ENCODE measurements at regions not wholly inside any gene's neighbourhood (a gene's known extent, or its start where the extent isn't known, plus 50 kb on each side); places are given as distances from the start of the nearest gene placed in this dataset.

- no peak overlapping the region for H3K4me3 Mint-ChIP-seq
- no peak for TF ChIP-seq CTCF (conservative IDR thresholded peaks at IDR 0.05)
- Histone ChIP-seq H3K27ac (ENCODE audit: low read depth, low read length) (no peak overlapping the region), H3K9me3 (ENCODE audit: control insufficient read depth, low read length) (no peaks in the 10 kb centered on the region), H3K36me3 (ENCODE audit: control insufficient read depth, insufficient read depth, low read length) (no peaks in the 10 kb centered on the region), H3K4me1 (ENCODE audit: control insufficient read depth, insufficient read depth, low read length) (no peaks in the 10 kb centered on the region), H3K4me3 (ENCODE audit: low read length) (no peak overlapping the region), H3K27me3 (ENCODE audit: control insufficient read depth, insufficient read depth, low read length, poor library complexity, severe bottlenecking) (no peaks in the 10 kb centered on the region), H3K9ac (ENCODE audit: extremely low read depth, low read length, poor library complexity, severe bottlenecking) (no peak overlapping the region)
- no peak for DNase-seq
- no peak overlapping the region for H3K27ac Mint-ChIP-seq
- no peaks in the 10 kb centered on the region for H3K27me3 Mint-ChIP-seq (ENCODE audit: insufficient read depth)
- no peaks in the 10 kb centered on the region for H3K4me1 Mint-ChIP-seq
- no peaks in the 10 kb centered on the region for H3K9me3 Mint-ChIP-seq
- no peaks in the 10 kb centered on the region for H3K36me3 Mint-ChIP-seq (ENCODE audit: low read depth)
Measured at GRCh38 chr14:41482861-41483260, 123.8 kb upstream of the LRFN5 start.

GRCh38 chr14:41476526-41476925 lies 130.2 kb upstream of the LRFN5 start:
- H3K9ac ChIP-seq (ENCODE audit: extremely low read depth, low read length, poor library complexity, severe bottlenecking), result no peak overlapping the region
- H3K27me3 Mint-ChIP-seq (ENCODE audit: insufficient read depth), result no peaks in the 10 kb centered on the region
- no peaks in the 10 kb centered on the region for H3K9me3 ChIP-seq (ENCODE audit: control insufficient read depth, low read length)
- H3K9me3 Mint-ChIP-seq, result no peaks in the 10 kb centered on the region
- 82 to 86% methylated on average over 1 of the region's 1 CpG for WGBS, 2 experiments (ENCODE audit: insufficient coverage in 1 of 2, insufficient read length in 1 of 2)
- H3K4me1 ChIP-seq (ENCODE audit: control insufficient read depth, insufficient read depth, low read length), result no peaks in the 10 kb centered on the region
- no peak overlapping the region for H3K4me3 Mint-ChIP-seq
- no peaks in the 10 kb centered on the region for H3K27me3 ChIP-seq (ENCODE audit: control insufficient read depth, insufficient read depth, low read length, poor library complexity, severe bottlenecking)
- H3K4me3 ChIP-seq (ENCODE audit: low read length), result no peak overlapping the region
- peaks cover 7% of the 10 kb centered on the region for H3K4me1 Mint-ChIP-seq
- DNase-seq, result no peak
- no peak overlapping the region for H3K27ac ChIP-seq (ENCODE audit: low read depth, low read length)
- no peaks in the 10 kb centered on the region for H3K36me3 ChIP-seq (ENCODE audit: control insufficient read depth, insufficient read depth, low read length)
- H3K27ac Mint-ChIP-seq, result no peak overlapping the region
- H3K36me3 Mint-ChIP-seq (ENCODE audit: low read depth), result no peaks in the 10 kb centered on the region
- no peak for TF ChIP-seq CTCF (conservative IDR thresholded peaks at IDR 0.05)

- H3K4me1 ChIP-seq (ENCODE audit: control insufficient read depth, insufficient read depth, low read length), result no peaks in the 10 kb centered on the region
- TF ChIP-seq CTCF (conservative IDR thresholded peaks at IDR 0.05), result no peak
- no peak overlapping the region for H3K4me3 ChIP-seq (ENCODE audit: low read length)
- Mint-ChIP-seq H3K4me3 (no peak overlapping the region), H3K4me1 (peaks cover under 1% of the 10 kb centered on the region), H3K27ac (no peak overlapping the region), H3K36me3 (ENCODE audit: low read depth) (no peaks in the 10 kb centered on the region), H3K9me3 (no peaks in the 10 kb centered on the region), H3K27me3 (ENCODE audit: insufficient read depth) (no peaks in the 10 kb centered on the region)
- no peaks in the 10 kb centered on the region for H3K36me3 ChIP-seq (ENCODE audit: control insufficient read depth, insufficient read depth, low read length)
- no peak overlapping the region for H3K9ac ChIP-seq (ENCODE audit: extremely low read depth, low read length, poor library complexity, severe bottlenecking)
- no peak for DNase-seq
- H3K9me3 ChIP-seq (ENCODE audit: control insufficient read depth, low read length), result no peaks in the 10 kb centered on the region
- no peak overlapping the region for H3K27ac ChIP-seq (ENCODE audit: low read depth, low read length)
- H3K27me3 ChIP-seq (ENCODE audit: control insufficient read depth, insufficient read depth, low read length, poor library complexity, severe bottlenecking), result no peaks in the 10 kb centered on the region
Measured at GRCh38 chr14:41461380-41461779, 145.3 kb upstream of the LRFN5 start.
